ENCODE measurements at regions not wholly inside any gene's neighbourhood (a gene's known extent, or its start where the extent isn't known, plus 50 kb on each side); places are given as distances from the start of the nearest gene placed in this dataset.

DNA sequence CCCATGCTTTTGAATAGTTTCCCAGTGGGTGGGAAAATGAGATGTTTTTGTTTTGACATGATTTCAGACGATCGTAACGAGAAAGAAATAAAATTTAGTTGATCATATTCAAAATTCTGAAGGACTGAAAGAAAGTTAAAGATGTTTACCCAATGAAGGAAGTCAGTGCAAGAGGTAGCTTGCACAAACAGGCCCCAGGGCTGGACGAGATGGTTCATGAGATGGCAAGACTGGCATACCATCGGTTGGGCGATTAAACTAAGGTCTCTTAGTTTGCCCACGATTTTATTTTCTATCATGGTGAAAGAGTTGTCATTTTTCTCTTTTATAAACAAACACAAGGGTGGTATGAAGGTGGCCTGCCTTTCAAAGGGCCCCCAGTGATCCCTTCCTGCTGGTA lies 124.5 kb upstream of the TBX5 start:
- TF ChIP-seq, protein P1, sequence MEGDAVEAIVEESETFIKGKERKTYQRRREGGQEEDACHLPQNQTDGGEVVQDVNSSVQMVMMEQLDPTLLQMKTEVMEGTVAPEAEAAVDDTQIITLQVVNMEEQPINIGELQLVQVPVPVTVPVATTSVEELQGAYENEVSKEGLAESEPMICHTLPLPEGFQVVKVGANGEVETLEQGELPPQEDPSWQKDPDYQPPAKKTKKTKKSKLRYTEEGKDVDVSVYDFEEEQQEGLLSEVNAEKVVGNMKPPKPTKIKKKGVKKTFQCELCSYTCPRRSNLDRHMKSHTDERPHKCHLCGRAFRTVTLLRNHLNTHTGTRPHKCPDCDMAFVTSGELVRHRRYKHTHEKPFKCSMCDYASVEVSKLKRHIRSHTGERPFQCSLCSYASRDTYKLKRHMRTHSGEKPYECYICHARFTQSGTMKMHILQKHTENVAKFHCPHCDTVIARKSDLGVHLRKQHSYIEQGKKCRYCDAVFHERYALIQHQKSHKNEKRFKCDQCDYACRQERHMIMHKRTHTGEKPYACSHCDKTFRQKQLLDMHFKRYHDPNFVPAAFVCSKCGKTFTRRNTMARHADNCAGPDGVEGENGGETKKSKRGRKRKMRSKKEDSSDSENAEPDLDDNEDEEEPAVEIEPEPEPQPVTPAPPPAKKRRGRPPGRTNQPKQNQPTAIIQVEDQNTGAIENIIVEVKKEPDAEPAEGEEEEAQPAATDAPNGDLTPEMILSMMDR (IDR thresholded peaks at IDR 0.05), result no peak
- TF ChIP-seq POLR2A (IDR thresholded peaks at IDR 0.05), result no peak
